ENCODE measurements at regions not wholly inside any gene's neighbourhood (a gene's known extent, or its start where the extent isn't known, plus 50 kb on each side); places are given as distances from the start of the nearest gene placed in this dataset.

- DNase-seq, result no peak
- no peaks in the 10 kb centered on the region for H3K9me3 ChIP-seq (replicated peaks in 1 of 2; ENCODE audit: control insufficient read depth in 1 of 2, insufficient read depth in 1 of 2, low read length in 2 of 2)
- no peak overlapping the region for H2AFZ ChIP-seq (ENCODE audit: insufficient read depth, low read depth, low read length, poor library complexity, severe bottlenecking)
- H3K4me1 ChIP-seq (ENCODE audit: control insufficient read depth in 1 of 2, insufficient read depth in 2 of 2, low read length in 2 of 2), result no peaks in the 10 kb centered on the region
- peaks cover 2 to 7% (median 3%) of the 10 kb centered on the region in 7 donors for H3K9me3 Mint-ChIP-seq
- intact Hi-C loops (cut with micrococcal nuclease), result no loop called here
- H3K4me2 ChIP-seq (replicated peaks; ENCODE audit: extremely low read depth, low read length, poor library complexity, severe bottlenecking), result no peak overlapping the region
- no peak overlapping the region for H3K9ac ChIP-seq (ENCODE audit: insufficient read depth, low read length, poor library complexity, severe bottlenecking)
- no peak overlapping the region for H3K4me3 Mint-ChIP-seq
- no peaks in the 10 kb centered on the region for H4K20me1 ChIP-seq (ENCODE audit: insufficient read depth, low read length)
- no peaks in the 10 kb centered on the region for H3K4me1 Mint-ChIP-seq
- TF ChIP-seq CTCF (IDR thresholded peaks at IDR 0.05), result no peak
- H3K27me3 Mint-ChIP-seq (ENCODE audit: low read depth in 3 of 3), result peaks cover 1 to 2% (median 2%) of the 10 kb centered on the region in 3 donors
- no peaks in the 10 kb centered on the region for H3K36me3 ChIP-seq (replicated peaks in 1 of 2; ENCODE audit: control insufficient read depth in 1 of 2, insufficient read depth in 2 of 2, low read length in 2 of 2)
- H3K79me2 ChIP-seq (ENCODE audit: insufficient read depth, low read length), result no peaks in the 10 kb centered on the region
- no peak overlapping the region for H3K4me3 ChIP-seq (replicated peaks in 1 of 3; ENCODE audit: low read depth in 2 of 3, low read length in 3 of 3)
- H3K27ac Mint-ChIP-seq, result no peak overlapping the region
- H3K27ac ChIP-seq (ENCODE audit: low read depth in 1 of 2, low read length in 2 of 2), result no peak overlapping the region
- H3K36me3 Mint-ChIP-seq, result no peaks in the 10 kb centered on the region
- 80% methylated on average over 1 of the region's 3 CpGs for WGBS (ENCODE audit: insufficient coverage)
- H3K27me3 ChIP-seq (ENCODE audit: control insufficient read depth in 2 of 2, insufficient read depth in 2 of 2, low read length in 2 of 2), result no peaks in the 10 kb centered on the region
Observed at GRCh38 chr2:143885461-143885860, 634.5 kb downstream of the ZEB2 start.

- WGBS (ENCODE audit: insufficient coverage), result no CpG with 5 or more reads among the region's 2 CpGs
- Mint-ChIP-seq H3K4me3 (no peak overlapping the region), H3K9me3 (peaks cover 0 to 7% (median 3%) of the 10 kb centered on the region in 7 donors), H3K4me1 (no peaks in the 10 kb centered on the region), H3K27me3 (ENCODE audit: low read depth in 3 of 3) (no peaks in the 10 kb centered on the region), H3K36me3 (no peaks in the 10 kb centered on the region), H3K27ac (no peak overlapping the region)
- no peaks in the 10 kb centered on the region for H3K36me3 ChIP-seq (replicated peaks in 1 of 2; ENCODE audit: control insufficient read depth in 1 of 2, insufficient read depth in 2 of 2, low read length in 2 of 2)
- H3K9ac ChIP-seq (ENCODE audit: insufficient read depth, low read length, poor library complexity, severe bottlenecking), result no peak overlapping the region
- H3K4me3 ChIP-seq (replicated peaks in 1 of 3; ENCODE audit: low read depth in 2 of 3, low read length in 3 of 3), result no peak overlapping the region
- H3K4me1 ChIP-seq (ENCODE audit: control insufficient read depth in 1 of 2, insufficient read depth in 2 of 2, low read length in 2 of 2), result no peaks in the 10 kb centered on the region
- H3K27me3 ChIP-seq (ENCODE audit: control insufficient read depth in 2 of 2, insufficient read depth in 2 of 2, low read length in 2 of 2), result no peaks in the 10 kb centered on the region
- no peak for TF ChIP-seq CTCF (IDR thresholded peaks at IDR 0.05)
- no peak overlapping the region for H2AFZ ChIP-seq (ENCODE audit: insufficient read depth, low read depth, low read length, poor library complexity, severe bottlenecking)
- H3K4me2 ChIP-seq (replicated peaks; ENCODE audit: extremely low read depth, low read length, poor library complexity, severe bottlenecking), result no peak overlapping the region
- DNase-seq, result no peak
- no peak overlapping the region for H3K27ac ChIP-seq (ENCODE audit: low read depth in 1 of 2, low read length in 2 of 2)
- no peaks in the 10 kb centered on the region for H3K9me3 ChIP-seq (replicated peaks in 1 of 2; ENCODE audit: control insufficient read depth in 1 of 2, insufficient read depth in 1 of 2, low read length in 2 of 2)
- intact Hi-C loops (cut with micrococcal nuclease), result no loop called here
- no peaks in the 10 kb centered on the region for H3K79me2 ChIP-seq (ENCODE audit: insufficient read depth, low read length)
- H4K20me1 ChIP-seq (ENCODE audit: insufficient read depth, low read length), result no peaks in the 10 kb centered on the region
Observed at GRCh38 chr2:143881246-143881645, 638.7 kb downstream of the ZEB2 start.

Data from CD14-positive monocyte (primary cell).